KBM-7 (cell line): ENCODE measurements at regions not wholly inside any gene's neighbourhood (a gene's known extent, or its start where the extent isn't known, plus 50 kb on each side); places are given as distances from the start of the nearest gene placed in this dataset.

ENCODE experiments used
- DNase-seq: peaks from one replicate; pipeline ENCODE4 v3.0.0-alpha.2; 2015
- in situ Hi-C: fragments of 300-500 bp; cut with MboI; formaldehyde crosslinking; loops from 2 replicates; pipeline ENCODE4 v1.14.3; 2020; ENCODE audit warnings: low sequenced_read_pairs, low pct_unique_long_range_greater_than_20kb, mixed read lengths

- DNase-seq = no peak
- in situ Hi-C loops = no loop called here
Measured at GRCh38 chr3:113092746-113093145, 102.0 kb downstream of the GTPBP8 start.

- in situ Hi-C loops = no loop called here
- no peak for DNase-seq
Measured at GRCh38 chr3:113094337-113095221, 103.8 kb downstream of the GTPBP8 start.

DNA sequence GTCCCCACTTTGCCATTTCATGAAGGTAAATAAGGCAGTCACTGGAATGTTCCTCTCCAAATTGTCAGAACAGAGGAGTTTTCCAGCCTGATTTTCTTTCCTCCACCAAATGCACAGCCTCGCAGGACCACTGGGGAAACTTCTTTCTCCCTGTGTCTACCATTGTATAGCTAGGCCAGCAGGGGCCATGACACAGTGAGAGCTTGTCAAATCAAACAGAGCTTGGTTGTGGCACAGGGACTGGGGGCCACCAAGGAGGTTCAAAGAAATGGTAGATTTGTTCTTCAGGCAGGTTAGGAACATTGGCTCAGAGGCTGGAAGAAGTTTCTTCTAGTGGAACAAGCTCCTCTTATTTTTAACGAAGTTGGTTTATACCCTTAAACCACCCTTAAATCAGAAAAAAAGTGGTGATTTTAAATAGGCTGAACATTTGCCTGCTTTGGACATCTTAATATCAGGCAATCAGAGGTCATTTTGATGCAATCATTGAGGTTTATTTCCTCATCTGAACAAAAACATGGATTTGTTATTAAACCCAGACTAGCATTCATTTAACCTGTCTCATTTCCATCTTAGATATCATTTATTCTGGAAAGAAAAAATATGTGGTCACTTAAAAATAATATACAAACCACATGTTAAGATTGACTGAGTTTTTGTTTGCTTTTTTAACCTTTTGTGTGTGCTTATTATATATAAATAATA lies 105.6 kb downstream of the GTPBP8 start:
- in situ Hi-C loops = no loop called here
- no peak for DNase-seq

GRCh38 chr3:113097960-113098447 lies 107.2 kb downstream of the GTPBP8 start:
- no peak for DNase-seq
- in situ Hi-C loops = no loop called here

- no peak for DNase-seq
- in situ Hi-C loops = no loop called here
Measured at GRCh38 chr3:113100063-113100462, 109.3 kb downstream of the GTPBP8 start.

DNA sequence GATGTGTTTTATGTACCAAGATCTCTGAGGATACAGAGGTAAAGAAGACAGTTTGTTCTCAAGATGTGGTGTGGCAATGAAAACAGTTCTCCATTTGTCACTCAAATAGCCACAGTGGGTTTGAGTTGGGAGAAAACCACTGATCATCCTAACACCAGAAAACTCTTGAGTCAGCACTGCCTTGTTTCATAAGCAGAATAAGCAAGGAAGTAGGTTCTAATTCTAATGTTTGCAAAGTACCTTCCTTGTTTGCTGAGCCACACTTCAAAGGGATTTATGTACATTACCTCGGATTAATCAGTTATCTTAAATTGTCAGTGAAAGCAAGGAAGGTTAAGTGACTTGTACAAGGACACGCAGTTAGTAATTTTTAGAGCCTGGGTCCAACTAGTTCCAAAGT lies 107.8 kb upstream of the BOC start:
- DNase-seq = peak; percentile 13
- in situ Hi-C loops = no loop called here

DNA sequence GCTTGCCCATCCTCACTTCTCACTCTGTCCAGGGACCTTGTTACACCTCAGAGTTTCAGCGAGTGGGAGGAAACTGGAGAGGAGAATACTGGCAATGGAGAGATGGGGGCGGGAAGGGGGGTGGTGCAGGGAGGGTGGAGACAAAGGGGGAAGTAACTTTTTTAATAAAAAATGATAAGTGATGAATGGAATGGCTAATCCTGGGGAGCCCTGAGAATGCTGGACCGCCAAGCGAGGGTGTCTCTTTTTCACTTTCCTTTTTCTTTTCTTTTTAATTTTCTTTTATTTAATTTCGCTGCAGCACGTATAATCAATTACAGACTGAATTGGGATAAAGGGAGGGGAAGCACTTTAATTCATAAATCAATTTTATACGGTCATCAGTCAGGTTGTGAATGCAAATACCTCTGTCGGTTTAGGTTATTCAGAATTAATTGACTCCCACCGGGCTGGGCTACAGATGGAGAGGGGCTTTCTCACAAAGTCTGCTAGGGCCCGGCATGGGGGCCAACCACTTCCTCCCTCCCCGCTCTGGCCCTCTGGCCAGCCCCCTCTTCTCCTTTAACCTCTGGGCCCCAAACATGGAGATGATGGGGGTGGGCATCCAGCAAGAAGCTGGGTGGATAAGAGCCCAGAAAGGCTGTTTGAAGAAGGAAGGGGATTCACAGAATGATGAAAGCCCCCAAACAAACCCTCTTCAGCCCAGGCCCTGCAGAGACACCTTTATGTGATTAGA lies 106.8 kb upstream of the BOC start:
- in situ Hi-C loops = no loop called here
- DNase-seq = no peak

GRCh38 chr3:113105093-113105449 lies 106.3 kb upstream of the BOC start:
- in situ Hi-C loops = no loop called here
- no peak for DNase-seq

GRCh38 chr3:113105966-113106660 lies 105.2 kb upstream of the BOC start:
- in situ Hi-C loops = no loop called here
- no peak for DNase-seq

GRCh38 chr3:113110267-113110666 lies 101.1 kb upstream of the BOC start:
- DNase-seq = no peak
- in situ Hi-C loops = no loop called here

DNA sequence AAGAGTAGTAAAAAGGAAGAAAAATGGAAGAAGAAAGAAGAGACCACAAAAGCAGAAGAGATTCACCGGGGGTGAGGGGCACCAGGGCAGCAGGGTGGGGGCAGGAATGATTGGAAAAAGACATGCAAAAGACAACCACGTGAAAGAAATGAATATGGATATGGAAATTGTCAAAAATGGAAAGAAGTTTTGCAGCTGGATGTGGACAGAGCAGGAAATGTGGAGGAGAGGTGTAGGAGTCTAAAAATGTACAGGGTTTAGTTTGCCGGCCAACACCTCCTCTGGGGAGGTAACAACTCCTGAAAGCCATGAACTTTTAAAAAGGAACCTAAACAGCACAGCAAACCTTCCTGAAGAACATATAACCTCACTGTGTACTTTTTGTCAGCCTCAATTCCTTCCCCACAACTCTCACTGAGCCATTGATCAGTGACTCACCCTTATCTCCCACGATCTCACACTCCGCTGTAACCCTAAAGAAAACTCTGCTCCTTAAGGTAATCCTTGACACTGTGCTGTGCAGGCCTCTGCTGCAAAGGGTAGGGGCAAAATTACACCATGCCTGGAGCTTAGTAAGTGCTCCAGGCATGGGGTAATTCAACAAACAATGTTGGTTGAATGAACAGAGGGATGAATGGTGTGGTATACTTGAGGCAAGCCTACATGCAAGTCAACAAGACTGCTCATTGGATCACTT lies 100.2 kb upstream of the BOC start:
- in situ Hi-C loops = no loop called here
- peak; percentile 20 for DNase-seq

GRCh38 chr3:113113361-113113760 lies 98.0 kb upstream of the BOC start:
- no peak for DNase-seq
- in situ Hi-C loops = no loop called here

GRCh38 chr3:113117511-113118234 lies 93.7 kb upstream of the BOC start:
- no peak for DNase-seq
- in situ Hi-C loops = no loop called here

DNA sequence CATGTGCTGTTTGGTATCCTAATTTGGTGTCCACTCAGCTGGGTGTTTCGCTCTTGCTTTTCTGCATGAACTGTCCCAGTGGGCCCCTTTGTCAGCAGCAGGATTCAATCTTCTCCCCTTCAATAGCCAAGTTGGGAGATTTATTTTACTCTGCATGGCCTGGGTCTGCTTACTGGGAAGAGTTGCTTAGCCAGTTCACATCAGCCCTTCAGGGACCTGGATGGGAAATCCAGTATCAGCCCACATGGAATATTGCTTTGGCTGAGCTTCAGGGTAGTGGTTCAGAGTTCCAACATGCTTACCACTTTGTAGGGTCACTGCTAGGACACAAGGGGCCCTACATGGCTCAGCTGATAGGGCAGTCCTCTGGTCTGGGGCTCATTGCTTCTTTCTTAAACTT lies 93.0 kb upstream of the BOC start:
- in situ Hi-C loops = no loop called here
- DNase-seq = no peak

DNA sequence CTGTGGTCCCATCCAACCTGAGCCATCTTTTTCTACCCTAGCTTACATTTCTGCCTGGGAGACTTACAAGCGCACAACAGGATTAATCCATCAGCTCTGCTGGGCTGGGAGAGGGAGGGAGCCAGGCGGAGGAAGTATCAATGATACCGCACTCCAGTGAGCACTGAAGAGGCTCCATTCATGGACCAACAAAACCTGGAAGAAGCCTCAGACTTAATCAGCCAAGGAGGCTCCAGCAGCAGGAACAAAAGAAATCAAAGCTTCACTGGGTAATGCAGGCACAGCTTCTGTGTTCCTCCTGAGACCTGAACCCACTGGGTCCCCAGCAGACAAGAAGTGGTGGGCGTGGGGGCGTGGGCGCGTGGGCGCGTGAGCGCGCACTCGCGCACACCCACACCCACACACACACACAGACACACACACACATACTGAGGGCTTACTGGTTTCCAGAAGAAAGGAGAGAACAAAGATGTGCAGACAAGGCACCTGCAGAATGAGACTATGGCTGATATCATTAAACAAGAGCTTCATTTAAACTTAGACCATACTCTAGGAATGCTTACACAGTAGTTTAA lies 87.0 kb upstream of the BOC start:
- in situ Hi-C loops = no loop called here

GRCh38 chr3:113125951-113126350 lies 85.4 kb upstream of the BOC start:
- in situ Hi-C loops = no loop called here
- no peak for DNase-seq

More for the DNA sequence above, 87.0 kb upstream of the BOC start:
- DNase-seq = no peak

GRCh38 chr3:113128386-113129015 lies 82.9 kb upstream of the BOC start:
- no peak for DNase-seq
- in situ Hi-C loops = no loop called here
